Heart left ventricle (tissue), 16 donors: ENCODE measurements at regions not wholly inside any gene's neighbourhood (a gene's known extent, or its start where the extent isn't known, plus 50 kb on each side); places are given as distances from the start of the nearest gene placed in this dataset.

Source experiments
- ATAC-seq, 4 donors: fragments of 200-7000 bp; cut with Tn5 transposase; one replicate each; pipeline ENCODE4 v1.9.1; 2020 to 2022; ENCODE audit warnings: moderate library complexity in 4 of 4, mild to moderate bottlenecking in 3 of 4, moderate number of reproducible peaks in 1 of 4
- DNase-seq, 5 donors: peaks; one replicate each; pipeline ENCODE4 v3.0.0-alpha.2; 2020
- H3K27ac ChIP-seq, 12 donors: fragments of 200-600 bp; sonication (generic) in 4 of 12; one replicate each; pipeline versions ENCODE4 v1.5.0 to v1.8.0; 2016 to 2022; ENCODE audit warnings: mild to moderate bottlenecking in 2 of 12
- H3K27me3 ChIP-seq, 9 donors: fragments of 200-600 bp; sonication (generic) in 2 of 9; one replicate each; pipeline versions ENCODE4 v1.5.1 to v1.8.0; 2016 to 2022; ENCODE audit warnings: mild to moderate bottlenecking in 3 of 9
- H3K36me3 ChIP-seq, 9 donors: fragments of 200-600 bp; sonication (generic) in 2 of 9; one replicate each; pipeline versions ENCODE4 v1.5.0 to v1.8.0; 2018 to 2022; ENCODE audit warnings: mild to moderate bottlenecking in 2 of 9
- H3K4me1 ChIP-seq, 12 donors: fragments of 200-600 bp; sonication (generic) in 4 of 12; one replicate each; pipeline versions ENCODE4 v1.5.0 to v1.8.0; 2016 to 2022; ENCODE audit warnings: mild to moderate bottlenecking in 3 of 12
- H3K4me3 ChIP-seq, 12 donors: fragments of 200-600 bp; sonication (generic) in 4 of 12; one replicate each; pipeline versions ENCODE4 v1.5.0 to v1.8.0; 2017 to 2022; ENCODE audit warnings: mild to moderate bottlenecking in 9 of 12, moderate library complexity in 4 of 12
- H3K9me3 ChIP-seq, 12 donors: fragments of 200-600 bp; sonication (generic) in 4 of 12; one replicate each; pipeline versions ENCODE4 v1.5.0 to v1.8.0; 2016 to 2022; ENCODE audit warnings: mild to moderate bottlenecking in 1 of 12
- POLR2A ChIP-seq, 2 donors: fragments of 450-650 bp; IDR thresholded peaks; one replicate each; pipeline ENCODE4 v1.6.1; 2017; ENCODE audit warnings: antibody characterized with exemption in 2 of 2, mild to moderate bottlenecking in 2 of 2, moderate library complexity in 2 of 2
- WGBS, 4 donors: extraction: QIAGEN DNeasy Blood & Tissue Kit in 2 of 4; methylation state at CpG; one replicate each; pipeline versions ENCODE4 v1.1.5 to v1.1.7; 2013 to 2018; 5-methylcytosine and 5-hydroxymethylcytosine counted together
- intact Hi-C, 10 donors: fragments of 100-400 bp; cut with DNase I; formaldehyde crosslinking; loops; one replicate each; pipeline versions ENCODE4 v1.11.1 to v1.14.2; 2022
- TF ChIP-seq, protein P1 (sequence below), 12 donors: fragments of 200-600 bp; sonication (generic) in 4 of 12; IDR thresholded peaks; one replicate each; pipeline versions ENCODE4 v1.5.0 to v1.8.0; 2018 to 2022; ENCODE audit warnings: antibody characterized with exemption in 12 of 12, mild to moderate bottlenecking in 5 of 12
- donor health status: ischemic (EF 13 %, LVEDD 7.1; RV severe dilation, severe dysfunction).
- donor health status: healthy with polysubstance abuse.
- donor health status: DM: no; HTN: yes; CAD: no.
- donor health status: DM: no; HTN: no; CAD: no.
- donor health status: ischemic (EF 25% LVEDD 6.9; RV normal size, moderate dysfunction).
- donor health status: ischemic (EF 25% LVEDD 5.7; RV mildly dilated, moderate dysfunction).
- donor health status: healthy.
- donor health status: DM: yes; HTN: yes; CAD: no.
- donor health status: ischemic (EF 35%, LVEDD 5.7; RV mildly dilated, moderate dysfunction).
- donor health status: nonischemic (EF 11% LVEDD 7.7; RV severe dilation, severe dysfunction).
- donor health status: DM: yes; HTN: yes; CAD: no.
- donor health status: PGD.
- donor health status: ischemic (EF 29% LVEDD 5.4; RV normal size, mild dysfunction).
- donor health status: nonischemic (EF 23%, LVEDD 6.1; RV moderate dilation, normal function).

DNA sequence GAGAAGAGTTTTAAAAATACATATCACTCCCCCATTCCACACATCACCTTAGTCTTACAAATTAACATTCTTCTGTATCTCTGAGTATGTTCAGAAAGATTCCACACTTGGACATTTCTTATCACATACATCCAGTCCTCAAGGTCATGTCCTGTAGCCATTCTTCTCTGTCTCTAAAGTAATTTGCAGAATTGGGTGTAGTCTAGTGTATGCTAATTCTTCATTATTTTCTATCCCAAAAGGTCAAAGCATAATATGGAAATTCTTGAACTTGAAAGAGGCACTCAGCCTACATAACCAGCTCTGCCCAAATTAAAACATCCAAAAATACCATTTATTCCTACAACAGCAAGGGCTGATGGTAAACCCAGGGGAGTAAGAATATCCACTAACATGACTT is 286.0 kb downstream of the HAO1 start:
- intact Hi-C loops: no loop called here
- Histone ChIP-seq H3K9me3 (no peaks in the 10 kb centered on the region), H3K4me3 (no peak overlapping the region), H3K27ac (no peak overlapping the region), H3K27me3 (no peaks in the 10 kb centered on the region), H3K4me1 (peaks cover 0 to 9% (median 0%) of the 10 kb centered on the region in 12 donors), H3K36me3 (no peaks in the 10 kb centered on the region)
- DNase-seq (no peak), ATAC-seq (no peak)
- TF ChIP-seq, protein P1, sequence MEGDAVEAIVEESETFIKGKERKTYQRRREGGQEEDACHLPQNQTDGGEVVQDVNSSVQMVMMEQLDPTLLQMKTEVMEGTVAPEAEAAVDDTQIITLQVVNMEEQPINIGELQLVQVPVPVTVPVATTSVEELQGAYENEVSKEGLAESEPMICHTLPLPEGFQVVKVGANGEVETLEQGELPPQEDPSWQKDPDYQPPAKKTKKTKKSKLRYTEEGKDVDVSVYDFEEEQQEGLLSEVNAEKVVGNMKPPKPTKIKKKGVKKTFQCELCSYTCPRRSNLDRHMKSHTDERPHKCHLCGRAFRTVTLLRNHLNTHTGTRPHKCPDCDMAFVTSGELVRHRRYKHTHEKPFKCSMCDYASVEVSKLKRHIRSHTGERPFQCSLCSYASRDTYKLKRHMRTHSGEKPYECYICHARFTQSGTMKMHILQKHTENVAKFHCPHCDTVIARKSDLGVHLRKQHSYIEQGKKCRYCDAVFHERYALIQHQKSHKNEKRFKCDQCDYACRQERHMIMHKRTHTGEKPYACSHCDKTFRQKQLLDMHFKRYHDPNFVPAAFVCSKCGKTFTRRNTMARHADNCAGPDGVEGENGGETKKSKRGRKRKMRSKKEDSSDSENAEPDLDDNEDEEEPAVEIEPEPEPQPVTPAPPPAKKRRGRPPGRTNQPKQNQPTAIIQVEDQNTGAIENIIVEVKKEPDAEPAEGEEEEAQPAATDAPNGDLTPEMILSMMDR (IDR thresholded peaks at IDR 0.05): no peak
- no peak for TF ChIP-seq POLR2A (IDR thresholded peaks at IDR 0.05)

DNA sequence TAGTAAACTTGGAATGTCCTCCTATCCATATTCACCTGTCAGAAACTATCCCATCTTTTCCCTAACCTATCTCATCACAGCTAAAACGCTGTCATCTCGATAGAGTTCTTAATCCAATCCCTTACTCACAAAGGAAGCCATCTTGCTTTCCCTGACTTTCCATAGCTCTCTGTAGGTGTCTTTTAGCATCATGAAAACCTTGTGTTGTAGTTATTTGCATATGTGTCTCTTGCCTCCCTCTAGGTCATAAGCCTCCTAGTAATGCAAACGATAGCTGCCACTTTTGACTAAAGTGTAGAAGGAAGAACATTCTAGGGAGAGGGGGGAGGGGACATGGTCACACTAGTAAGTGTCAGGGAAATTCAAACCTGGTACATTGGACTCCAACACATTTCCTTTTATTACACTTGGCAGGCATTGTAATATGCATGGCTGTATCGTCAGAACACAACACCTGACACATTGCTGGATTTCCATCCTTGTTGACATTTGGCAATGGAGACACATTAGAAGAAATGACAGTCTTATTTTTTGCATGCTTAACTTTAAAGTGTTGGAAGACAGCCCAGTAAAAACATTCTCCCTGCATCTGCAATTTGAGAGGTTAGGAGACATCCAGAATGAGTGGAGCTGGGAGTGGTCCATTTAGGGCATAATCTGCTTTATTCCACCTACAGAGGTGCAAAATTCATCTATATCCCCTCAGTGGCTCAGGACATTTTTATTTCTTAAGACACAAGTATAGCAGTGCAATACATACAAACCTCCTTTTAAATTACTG is 283.4 kb downstream of the HAO1 start:
- TF ChIP-seq POLR2A (IDR thresholded peaks at IDR 0.05): no peak
- TF ChIP-seq, protein P1 (IDR thresholded peaks at IDR 0.05): no peak
- Histone ChIP-seq H3K36me3 (no peaks in the 10 kb centered on the region), H3K9me3 (no peaks in the 10 kb centered on the region), H3K27ac (no peak overlapping the region), H3K27me3 (no peaks in the 10 kb centered on the region), H3K4me3 (no peak overlapping the region), H3K4me1 (no peaks in the 10 kb centered on the region)
- intact Hi-C loops: no loop called here
- ATAC-seq (no peak), DNase-seq (no peak)
- 69 to 80% (median 76%) methylated on average over 4 of the region's 4 CpGs for WGBS, 4 donors

DNA sequence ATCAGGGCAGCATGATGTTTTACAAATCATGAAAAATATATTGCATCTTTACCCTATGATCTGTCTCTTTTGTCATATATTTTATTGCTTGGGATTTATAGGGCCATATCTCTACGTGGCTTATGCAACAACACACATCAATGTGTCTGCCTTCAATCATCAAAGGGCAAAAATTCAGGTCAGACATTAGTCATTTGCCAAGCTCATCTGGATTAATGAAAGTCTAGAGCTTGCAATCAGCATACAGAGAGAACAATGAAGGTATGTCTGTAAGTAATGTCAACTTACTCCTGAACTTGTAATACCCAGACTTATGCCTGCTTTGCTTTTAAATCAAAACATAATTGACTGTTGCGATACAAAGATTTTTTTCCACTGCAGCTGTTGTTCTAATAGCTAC is 282.7 kb downstream of the HAO1 start:
- no peak overlapping the region for H3K27ac ChIP-seq
- no peak for TF ChIP-seq POLR2A (IDR thresholded peaks at IDR 0.05)
- TF ChIP-seq, protein P1 (IDR thresholded peaks at IDR 0.05): no peak
- 84 to 88% (median 88%) methylated on average over 2 of the region's 2 CpGs for WGBS, 4 donors
- H3K9me3 ChIP-seq: no peaks in the 10 kb centered on the region
- intact Hi-C loops: no loop called here
- H3K4me3 ChIP-seq: no peak overlapping the region
- ATAC-seq: no peak
- no peak for DNase-seq
- no peaks in the 10 kb centered on the region for H3K27me3 ChIP-seq
- no peaks in the 10 kb centered on the region for H3K36me3 ChIP-seq
- no peaks in the 10 kb centered on the region for H3K4me1 ChIP-seq

DNA sequence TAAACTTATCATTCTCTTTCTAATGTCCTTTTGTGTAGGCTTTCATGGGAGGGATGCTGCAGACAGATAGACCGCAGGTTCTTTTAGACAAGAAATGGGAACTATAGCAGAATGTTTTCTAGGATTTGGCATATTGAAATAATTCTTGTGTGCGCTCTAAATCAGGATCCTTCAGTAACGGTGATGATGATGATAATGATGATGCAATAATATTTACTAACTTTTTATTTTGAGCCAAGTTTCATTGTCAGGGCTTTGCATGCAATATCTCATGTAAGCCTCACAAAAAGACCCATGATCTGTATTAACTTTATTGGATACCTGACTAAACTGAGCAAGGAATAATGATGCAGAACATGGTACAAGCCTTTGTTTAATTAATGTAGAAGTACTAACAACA is 280.1 kb downstream of the HAO1 start:
- Histone ChIP-seq H3K27ac (no peak overlapping the region), H3K36me3 (no peaks in the 10 kb centered on the region), H3K4me3 (no peak overlapping the region), H3K9me3 (no peaks in the 10 kb centered on the region), H3K4me1 (no peaks in the 10 kb centered on the region), H3K27me3 (no peaks in the 10 kb centered on the region)
- intact Hi-C loops: no loop called here
- TF ChIP-seq POLR2A (IDR thresholded peaks at IDR 0.05): no peak
- TF ChIP-seq, protein P1 (IDR thresholded peaks at IDR 0.05): no peak
- no peak for ATAC-seq
- WGBS, 4 donors: 82 to 95% (median 86%) methylated on average over 3 of the region's 3 CpGs
- DNase-seq: no peak
